GM18502 (cell line): ENCODE measurements at regions not wholly inside any gene's neighbourhood (a gene's known extent, or its start where the extent isn't known, plus 50 kb on each side); places are given as distances from the start of the nearest gene placed in this dataset.
"Not testable (repeated sequence)": the region's sequence is repeated elsewhere in the genome, so short reads cannot be mapped to it uniquely, and the experiment has no call there.

Experiments used
- ATAC-seq: cut with Tn5 transposase; IDR thresholded peaks from one replicate; pipeline ENCODE4 v1.9.1; 2021; ENCODE audit warnings: mild to moderate bottlenecking; ENCODE audit not compliant: unreplicated experiment, poor library complexity

- ATAC-seq = not testable (repeated sequence)
Observed at GRCh38 chr6:115579565-115579964, 481.1 kb downstream of the FRK start.

DNA sequence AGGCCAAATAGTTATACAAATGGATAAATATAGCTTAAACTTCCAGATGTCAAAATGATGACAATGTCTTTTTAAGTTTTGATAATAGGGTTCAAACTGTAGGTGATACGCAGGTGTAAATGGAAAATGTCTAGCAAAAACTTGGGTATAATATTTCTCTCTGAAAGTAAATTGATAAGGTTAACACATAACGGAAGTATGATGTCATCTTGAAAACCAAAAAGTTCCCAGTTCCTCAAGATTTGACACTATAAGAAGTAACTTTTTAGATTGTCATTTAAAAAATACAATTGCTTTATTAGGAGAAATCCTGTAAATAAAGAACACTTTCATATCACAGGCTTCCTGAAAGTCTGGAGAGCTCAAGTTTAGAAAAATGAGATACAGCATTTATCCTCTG, 483.4 kb downstream of the FRK start:
- no peak for ATAC-seq

- no peak for ATAC-seq
Observed at GRCh38 chr6:115575285-115575684, 485.4 kb downstream of the FRK start.

GRCh38 chr6:115573861-115574260, 486.8 kb downstream of the FRK start:
- ATAC-seq = no peak

- ATAC-seq = no peak
Observed at GRCh38 chr6:115570331-115570730, 490.4 kb downstream of the FRK start.

- no peak for ATAC-seq
Observed at GRCh38 chr6:115554060-115554459, 506.6 kb downstream of the FRK start.

- ATAC-seq = no peak
Observed at GRCh38 chr6:115551527-115551926, 509.2 kb downstream of the FRK start.

- no peak for ATAC-seq
Observed at GRCh38 chr6:115545672-115545986, 515.1 kb downstream of the FRK start.

GRCh38 chr6:115544765-115545671, 515.7 kb downstream of the FRK start:
- no peak for ATAC-seq

- no peak for ATAC-seq
Observed at GRCh38 chr6:115540077-115540869, 520.4 kb downstream of the FRK start.

DNA sequence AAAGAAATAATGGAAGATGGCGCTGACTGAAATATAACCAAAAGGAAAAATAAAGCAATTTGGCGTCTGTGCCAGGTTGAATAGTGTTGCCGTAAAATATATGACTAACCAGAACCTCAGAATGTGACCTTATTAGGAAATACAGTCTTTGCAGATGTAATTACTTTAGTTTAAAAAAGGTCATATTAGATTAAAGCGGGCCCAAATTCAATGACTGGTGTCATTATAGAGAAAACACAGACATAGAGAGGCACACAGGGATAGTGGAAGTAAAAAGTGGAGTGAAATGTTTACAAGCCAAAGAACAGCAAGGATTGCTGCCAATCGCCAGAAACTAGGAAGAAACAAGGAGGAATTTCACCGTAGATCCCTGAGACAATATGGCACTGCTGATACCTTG, 521.2 kb downstream of the FRK start:
- ATAC-seq = no peak

GRCh38 chr6:115524821-115525220, 535.9 kb downstream of the FRK start:
- no peak for ATAC-seq

- ATAC-seq = not testable (repeated sequence)
Observed at GRCh38 chr6:115521747-115522146, 538.9 kb downstream of the FRK start.

GRCh38 chr6:115514656-115515055, 546.0 kb downstream of the FRK start:
- ATAC-seq = no peak

- no peak for ATAC-seq
Observed at GRCh38 chr6:115512923-115513322, 547.8 kb downstream of the FRK start.

GRCh38 chr6:115511771-115512170, 548.9 kb downstream of the FRK start:
- ATAC-seq = no peak

- ATAC-seq = not testable (repeated sequence)
Observed at GRCh38 chr6:115502432-115502831, 558.3 kb downstream of the FRK start.

DNA sequence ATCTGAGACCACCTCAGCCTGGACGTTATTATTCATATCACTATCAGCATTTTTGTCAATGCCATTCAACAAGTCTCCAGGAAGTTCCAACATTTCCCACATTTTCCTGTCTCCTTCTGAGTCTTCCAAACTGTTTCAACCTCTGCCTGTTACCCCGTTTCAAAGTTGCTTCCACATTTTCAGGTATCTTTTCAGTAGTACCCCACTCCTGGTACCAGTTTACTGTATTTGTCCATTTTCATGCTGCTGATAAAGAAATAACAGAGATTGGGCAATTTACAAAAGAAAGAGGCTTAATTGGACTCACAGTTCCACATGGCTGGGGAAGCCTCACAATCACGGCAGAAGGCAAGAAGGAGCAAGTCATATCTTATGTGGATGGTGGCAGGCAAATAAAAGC, 565.5 kb downstream of the FRK start:
- ATAC-seq = no peak

GRCh38 chr6:115487331-115487730, 573.4 kb downstream of the FRK start:
- ATAC-seq = no peak

DNA sequence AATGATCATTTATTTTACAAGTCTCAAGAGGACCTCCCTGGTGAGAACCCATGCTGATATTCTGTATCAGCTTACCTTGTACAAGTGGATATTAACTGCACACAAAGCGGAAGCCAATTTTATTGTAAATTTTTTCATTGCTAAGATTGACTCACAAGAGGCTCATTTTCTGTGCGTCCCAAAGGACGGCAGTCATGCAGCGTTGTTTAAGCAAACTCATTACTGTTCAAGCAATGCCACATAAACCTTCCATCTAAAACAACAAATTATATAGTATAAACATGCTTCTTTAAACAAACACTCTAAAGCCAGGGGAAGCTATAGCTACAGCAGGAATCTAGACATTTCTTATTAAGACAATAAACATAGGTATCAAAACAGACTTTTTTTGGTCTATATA, 575.3 kb downstream of the FRK start:
- ATAC-seq = no peak

GRCh38 chr6:115480543-115480942, 580.1 kb downstream of the FRK start:
- not testable (repeated sequence) for ATAC-seq
